ENCODE measurements at regions not wholly inside any gene's neighbourhood (a gene's known extent, or its start where the extent isn't known, plus 50 kb on each side); places are given as distances from the start of the nearest gene placed in this dataset.

DNA sequence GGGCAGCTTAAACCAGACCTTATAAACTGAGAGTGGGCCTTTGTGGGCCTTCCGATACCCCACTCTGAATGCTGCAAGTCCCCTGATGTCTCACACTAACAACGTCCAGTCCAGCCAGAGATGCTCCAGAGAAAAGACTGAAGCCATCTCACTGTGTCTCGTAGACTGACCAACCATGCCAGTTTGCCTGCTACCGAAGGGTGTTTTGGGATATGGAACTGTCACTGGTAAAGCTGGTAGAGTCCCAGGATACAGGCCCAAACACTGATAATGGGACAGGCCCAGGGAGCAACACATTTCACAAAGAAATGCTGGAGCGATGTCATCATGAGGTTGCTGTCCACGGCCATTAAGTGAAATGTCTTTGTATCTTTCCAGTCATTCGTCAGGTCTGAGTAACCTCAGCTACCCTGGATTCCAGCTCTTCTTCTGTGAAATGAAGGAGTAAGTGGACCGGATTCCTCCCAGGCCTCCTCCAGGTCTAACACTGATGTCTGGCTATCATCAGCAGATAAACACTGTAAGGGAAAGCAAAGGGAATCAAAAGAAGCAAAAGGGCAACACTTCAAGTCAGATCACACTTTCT is 81.6 kb downstream of the SLC5A7 start:
- no peak for DNase-seq (ENCODE audit: low spot score)

DNA sequence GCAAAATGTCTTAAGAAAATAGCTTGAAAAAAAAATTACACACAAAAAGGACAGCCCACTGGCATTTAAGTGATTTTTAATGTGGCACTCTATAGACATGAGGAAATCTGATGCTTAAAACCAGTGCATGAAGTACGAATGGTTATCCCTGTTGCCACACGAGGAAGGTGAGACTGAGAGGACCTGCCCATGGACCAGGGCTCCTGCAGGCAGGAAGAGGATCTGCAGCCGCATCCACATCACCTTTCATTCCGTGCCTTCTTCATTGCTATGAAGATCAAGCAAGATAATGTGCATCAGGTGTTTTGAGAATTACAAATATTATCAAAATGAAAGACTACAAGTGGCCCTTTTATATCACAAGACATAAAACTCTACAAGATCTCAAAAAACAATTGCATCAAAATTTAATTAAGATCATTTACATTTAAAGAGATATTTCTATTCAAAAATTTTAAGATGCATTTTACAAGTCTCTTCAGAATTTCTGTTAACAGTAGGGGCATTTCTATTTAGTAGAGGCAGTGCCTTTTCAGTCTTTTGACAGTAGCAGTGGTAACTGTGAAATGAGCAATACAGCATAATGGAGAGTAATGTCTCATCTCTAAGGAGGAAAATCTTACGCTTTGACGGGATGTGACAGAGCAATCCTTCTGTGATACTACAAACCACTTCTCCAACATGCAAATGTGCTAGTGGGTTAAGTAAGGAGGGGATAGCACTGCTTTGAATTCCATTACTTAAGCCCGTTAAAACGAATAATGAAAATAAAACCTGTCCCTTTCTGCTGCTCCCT is 83.4 kb downstream of the SLC5A7 start:
- DNase-seq (ENCODE audit: low spot score) = no peak

DNA sequence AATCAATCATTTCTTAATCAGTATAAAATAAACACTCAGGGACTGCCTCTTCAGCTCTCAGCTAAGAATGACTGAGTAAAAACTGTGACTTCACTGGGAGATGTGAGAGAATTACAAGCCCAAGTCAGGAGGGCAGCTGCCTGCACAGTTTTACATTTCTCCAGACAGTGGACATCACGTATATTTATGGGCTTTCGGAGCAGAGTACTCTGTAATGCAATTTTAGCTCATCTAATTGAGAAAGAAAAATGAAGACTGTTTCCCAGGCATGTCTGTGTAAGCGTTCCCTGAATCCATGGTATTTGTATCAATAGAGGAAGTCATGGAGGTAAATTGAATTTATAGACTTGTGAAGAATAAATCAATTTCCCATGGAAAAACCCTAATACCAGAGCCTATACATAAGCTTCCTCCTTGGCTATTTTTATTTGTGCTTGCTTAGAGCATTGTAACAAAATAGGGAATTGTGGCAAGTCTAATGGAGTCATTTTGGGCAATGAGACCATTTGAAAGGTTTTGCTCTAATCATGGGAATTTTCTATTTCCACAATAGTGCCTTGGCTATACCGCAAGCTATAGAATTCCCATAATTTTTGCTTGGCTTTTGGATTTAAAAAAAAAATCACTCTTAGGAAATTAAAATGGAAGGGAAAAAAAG is 87.2 kb downstream of the SLC5A7 start:
- no peak for DNase-seq (ENCODE audit: low spot score)

DNA sequence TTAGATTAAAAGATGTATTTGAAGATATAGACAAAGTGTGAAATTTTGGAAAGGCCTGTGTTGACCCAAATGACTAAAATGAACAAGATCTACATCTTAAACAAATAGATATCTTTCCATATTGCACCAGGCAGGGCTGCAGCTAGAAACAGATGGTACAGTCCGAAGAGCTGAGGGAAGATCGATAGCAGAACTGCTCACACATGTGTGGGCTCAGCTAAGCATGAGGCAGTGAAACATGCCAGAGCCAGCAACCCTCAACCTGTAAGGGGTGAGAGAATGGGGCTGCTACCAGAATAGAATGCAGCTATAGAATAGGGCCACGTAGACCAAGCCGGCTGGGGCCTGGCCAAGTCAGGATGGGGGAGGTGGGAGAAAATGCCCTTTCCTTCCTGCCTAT is 87.8 kb downstream of the SLC5A7 start:
- no peak for DNase-seq (ENCODE audit: low spot score)

DNA sequence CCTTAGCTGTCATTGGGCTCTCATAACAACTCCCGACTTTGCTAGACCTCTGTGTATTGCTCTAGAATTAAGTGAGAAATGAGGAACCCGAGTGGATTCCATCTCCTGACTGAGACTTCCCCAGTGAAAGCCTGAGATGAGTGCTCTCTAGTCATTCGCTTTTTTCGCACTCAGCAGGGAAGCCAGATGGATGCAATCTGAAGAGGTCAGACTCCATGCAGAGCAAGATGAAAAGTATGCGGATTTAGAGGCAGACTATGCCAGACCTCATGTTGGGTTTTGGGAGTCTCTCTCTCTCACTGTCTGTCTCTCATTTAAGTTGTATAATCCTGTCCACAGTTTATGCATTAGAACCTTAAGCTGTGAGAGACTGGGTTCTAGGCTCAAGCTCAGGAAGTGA is 88.6 kb downstream of the SLC5A7 start:
- DNase-seq (ENCODE audit: low spot score) = no peak

DNA sequence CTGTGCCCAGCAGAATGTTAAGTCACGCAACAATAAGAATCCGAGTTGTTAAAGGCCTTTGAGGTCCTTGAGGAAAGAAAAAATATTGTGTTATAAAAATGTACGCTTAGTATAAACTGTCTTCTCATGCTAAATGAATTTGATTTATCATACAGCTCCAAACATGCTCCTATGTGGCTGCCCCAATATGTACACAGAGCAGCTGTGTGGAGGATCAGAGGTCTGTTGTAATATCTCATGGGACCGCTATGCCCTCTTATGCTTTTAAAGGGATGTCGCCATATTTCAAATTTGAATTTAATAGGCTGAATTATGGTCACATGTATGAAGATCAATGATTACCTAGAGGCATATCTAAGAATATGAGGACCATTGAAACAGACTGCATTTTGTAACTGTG is 90.2 kb downstream of the SLC5A7 start:
- DNase-seq (ENCODE audit: low spot score) = no peak

DNA sequence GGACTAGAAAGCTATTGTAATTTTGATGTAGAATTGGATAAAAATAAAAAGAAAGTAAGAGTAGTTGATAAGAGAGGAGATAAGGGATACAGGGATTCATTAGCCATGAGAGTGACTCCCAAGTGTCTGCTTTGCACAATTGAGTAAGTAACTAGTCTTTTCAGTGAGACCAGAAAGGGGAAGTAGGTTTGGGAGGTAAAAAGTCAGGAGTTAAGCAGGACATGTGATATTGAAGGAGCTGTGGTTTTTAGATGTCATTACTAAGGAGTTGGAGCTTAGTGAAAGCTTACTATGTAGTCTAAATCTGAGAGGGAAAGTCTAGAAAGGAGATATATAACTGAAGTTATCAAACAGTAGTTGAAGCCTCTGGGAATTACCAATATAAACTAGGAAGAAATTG is 93.4 kb downstream of the SLC5A7 start:
- no peak for DNase-seq (ENCODE audit: low spot score)

DNA sequence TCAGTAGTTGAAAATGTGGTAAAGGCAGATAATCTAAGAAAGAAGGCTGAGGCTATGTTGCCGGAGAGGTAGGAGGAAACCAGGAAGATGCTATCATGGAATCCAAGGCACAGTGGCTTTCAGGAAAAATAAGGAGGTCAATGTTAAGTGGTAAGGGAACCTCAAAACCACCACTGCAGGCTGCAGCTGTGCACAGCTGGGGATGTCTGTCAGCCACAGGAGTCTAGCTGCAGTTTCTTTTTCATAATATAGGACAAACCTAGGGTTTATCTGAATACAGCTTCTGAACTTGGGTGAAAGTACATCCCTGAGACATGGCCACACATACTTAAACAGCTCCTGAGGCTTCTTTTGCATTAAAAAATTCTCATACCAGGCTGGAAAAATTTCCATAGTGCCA is 93.9 kb downstream of the SLC5A7 start:
- no peak for DNase-seq (ENCODE audit: low spot score)

DNA sequence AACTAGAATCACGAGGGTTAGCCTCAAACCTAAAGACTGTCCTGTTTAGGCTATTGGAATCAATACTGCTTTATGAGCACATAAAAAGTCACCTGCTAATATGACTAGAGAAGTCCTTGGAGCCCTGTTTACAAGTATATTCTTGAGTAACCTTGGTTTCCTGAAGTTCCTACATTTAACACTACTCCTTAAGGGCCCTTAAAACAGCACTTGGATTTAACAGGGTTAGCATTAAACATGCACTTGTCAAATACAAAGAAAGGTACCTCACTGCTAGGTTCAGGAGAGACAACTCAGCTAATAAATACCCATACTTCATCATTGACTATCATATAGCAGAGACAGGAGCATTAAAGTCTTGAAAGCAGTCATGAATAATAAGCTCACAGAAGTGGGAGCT is 96.7 kb downstream of the SLC5A7 start:
- no peak for DNase-seq (ENCODE audit: low spot score)

DNA sequence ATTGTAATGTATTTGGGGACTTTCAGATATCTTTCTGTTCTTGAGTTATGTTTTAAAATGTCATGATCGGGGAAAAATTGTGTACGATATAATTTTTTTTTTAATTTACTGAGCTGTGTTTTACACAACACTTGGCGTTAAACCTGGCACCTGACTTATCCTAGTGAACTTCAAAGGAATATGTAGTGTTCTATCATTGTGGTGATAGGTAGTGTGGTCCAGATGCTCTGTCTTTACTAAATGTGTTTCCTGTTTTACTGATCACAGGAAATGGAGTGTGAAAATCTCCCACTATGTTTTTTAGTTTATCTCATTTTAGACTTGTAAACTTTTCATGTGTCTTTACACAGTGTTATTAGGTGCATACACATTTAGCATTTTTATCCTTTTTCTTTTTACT is 98.0 kb downstream of the SLC5A7 start:
- DNase-seq (ENCODE audit: low spot score) = no peak

DNA sequence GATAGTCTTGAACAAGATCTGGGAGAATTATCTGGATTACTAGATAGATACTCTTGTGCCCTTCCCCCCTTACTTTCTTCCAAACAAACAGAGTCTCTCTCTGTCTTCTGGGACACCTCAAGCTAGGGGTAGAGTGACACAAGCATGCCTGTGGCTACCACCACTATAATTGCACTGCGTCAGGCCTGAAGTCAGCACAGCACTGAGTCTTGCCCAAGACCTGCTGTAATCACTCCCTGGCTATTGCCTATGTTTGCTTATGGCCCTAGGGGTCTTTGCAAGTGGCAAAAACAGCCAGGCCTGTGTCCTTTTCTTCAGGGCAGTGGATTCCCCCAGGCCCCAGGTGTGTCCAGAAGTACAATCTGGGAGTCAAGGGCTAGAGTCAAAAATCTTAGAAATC is 106.6 kb downstream of the SLC5A7 start:
- no peak for DNase-seq (ENCODE audit: low spot score)

DNA sequence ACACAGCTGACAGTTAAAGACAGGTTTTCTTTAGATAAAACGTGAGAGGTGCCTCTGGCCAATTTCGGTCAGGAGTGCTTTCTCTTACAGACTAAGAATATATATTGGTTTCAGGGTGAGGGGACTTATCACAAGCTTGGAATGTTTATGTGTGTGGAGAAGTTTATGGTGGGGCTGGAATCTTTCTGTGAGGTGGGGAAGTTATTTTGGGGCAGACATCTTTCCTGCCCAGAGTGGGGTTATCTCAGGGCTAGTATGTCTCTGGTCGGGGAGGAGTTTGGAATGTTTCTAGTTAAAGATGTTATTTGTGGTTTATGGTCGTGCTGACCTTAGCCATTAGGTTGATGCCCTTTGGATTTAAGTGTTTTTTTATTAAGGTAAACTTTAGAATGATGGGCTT is 115.2 kb downstream of the SLC5A7 start:
- DNase-seq (ENCODE audit: low spot score) = no peak

DNA sequence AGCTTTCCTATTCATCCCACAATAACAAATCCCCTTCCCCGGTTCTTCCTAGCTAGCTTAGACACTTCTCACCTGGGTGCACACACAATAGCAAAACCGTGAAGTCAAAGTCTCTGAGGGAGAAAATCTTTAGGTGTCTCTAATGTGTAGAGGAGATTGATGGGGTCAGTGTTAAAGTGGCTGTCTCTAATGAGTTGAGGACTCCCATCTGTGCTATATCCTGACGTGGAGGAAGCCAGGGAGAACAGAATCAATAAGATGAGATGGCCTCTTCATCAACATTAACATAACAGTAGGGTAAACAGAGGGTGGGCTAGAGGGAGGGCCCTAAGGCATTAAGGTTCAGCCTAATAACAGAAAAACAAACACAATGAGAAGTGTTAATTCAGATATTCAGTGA is 120.4 kb downstream of the SLC5A7 start:
- no peak for DNase-seq (ENCODE audit: low spot score)

DNA sequence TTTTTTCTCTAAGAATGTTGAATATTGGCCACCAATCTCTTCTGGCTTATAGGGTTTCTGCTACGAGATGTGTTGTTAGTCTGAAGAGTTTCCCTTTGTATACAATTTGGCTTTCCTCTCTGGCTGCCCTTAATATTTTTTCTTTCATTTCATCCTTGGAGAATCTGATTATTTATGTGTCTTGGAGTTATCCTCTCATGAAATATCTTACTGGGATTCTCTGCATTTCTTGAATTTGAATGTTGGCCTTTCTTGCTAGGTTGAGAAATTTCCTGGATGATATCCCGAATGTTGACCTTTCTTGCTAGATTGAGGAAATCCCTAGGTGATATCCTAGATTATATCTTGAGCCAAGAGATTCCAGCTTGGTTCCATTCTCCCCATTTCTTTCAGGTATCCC is 125.6 kb downstream of the SLC5A7 start:
- no peak for DNase-seq (ENCODE audit: low spot score)

DNA sequence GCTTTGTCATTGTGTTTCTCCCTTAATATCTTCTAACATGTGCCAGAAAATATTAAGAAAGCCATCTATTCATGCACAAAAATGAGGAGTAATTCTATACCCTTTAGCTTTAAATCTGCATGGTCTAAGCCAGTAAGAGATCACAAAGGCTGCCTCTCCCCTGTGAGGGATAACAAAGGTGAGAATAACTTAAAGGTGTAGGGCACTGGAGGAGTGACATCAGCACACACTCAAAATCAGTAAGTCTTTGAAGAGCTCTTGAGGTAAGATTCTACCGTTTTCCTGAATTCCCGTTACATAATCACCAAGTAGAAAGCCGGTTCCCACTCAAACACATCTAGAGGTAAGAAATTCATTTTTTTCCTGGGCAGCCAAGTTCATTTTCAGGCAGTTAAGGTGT is 123.9 kb upstream of the SULT1C3 start:
- no peak for DNase-seq (ENCODE audit: low spot score)

DNA sequence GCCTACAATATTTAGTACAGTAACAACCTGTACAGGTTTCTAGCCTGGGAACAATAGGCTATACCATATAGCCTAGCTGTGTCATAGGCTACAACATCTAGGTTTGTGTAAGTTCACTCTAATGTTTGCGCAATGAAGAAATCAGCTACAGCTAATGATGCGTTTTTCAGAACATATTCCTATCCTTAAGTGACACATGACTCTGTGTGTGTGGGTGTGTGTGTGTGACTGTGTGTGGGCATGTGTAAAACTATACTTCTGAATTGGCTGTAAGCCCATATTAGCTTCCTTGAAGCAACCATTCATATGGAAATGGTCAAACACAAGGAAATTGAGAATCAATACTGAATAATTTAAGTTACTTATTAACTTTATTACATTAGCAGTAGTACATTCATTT is 120.8 kb upstream of the SULT1C3 start:
- no peak for DNase-seq (ENCODE audit: low spot score)

DNA sequence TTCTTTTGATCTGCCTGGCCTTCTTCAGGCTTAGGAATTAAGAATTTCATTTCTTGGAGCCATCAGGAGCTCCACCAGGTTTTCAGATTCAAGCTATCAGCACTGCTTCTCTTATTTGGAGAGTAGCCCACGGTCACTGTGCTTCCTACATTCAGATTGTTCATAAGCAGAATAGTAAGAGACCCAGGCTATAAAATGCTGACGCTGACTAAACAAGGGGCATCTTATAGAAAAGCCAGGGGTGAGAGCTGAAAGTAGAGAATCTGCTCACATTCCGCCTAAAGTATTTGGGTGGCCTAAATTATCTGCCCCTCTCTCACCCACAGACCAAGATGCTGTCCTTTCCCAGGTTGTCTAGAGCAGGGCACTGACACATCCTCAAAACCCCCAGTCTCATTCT is 120.3 kb upstream of the SULT1C3 start:
- DNase-seq (ENCODE audit: low spot score) = no peak

DNA sequence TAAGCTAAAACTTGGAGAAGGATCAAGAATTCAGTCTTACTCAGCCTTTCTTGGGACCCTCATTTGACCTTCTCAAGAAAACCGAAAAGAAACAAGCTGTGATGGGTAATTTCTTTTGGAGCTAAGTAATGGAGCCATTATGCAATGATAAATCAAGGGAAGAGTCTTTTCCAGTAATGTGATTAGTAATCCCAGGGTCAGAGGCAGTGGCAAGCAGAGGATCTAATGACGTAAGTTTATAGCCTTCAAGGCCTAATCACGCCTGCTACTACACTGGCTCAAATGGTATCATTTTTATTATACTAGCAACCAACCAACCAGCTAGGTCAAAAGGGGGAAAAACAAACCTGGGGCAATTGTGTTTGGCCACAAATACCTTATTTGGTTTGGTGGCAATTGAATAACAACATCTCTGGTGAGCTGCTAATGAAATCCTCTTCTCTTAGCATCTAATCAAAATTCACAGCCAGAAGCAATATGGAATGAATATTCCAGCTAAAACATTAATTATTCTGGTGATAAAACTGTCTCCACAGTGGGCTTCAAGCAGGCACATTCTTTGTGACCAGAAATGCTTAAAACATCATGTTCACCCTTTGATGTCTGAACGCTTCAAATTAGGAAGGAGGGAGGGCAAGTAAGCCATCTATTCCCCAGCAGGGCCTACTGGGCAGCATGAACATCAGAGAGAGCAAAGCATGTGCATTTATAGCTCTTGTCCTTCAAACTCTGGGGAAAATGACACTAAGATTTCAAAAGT is 114.9 kb upstream of the SULT1C3 start:
- DNase-seq (ENCODE audit: low spot score) = no peak

DNA sequence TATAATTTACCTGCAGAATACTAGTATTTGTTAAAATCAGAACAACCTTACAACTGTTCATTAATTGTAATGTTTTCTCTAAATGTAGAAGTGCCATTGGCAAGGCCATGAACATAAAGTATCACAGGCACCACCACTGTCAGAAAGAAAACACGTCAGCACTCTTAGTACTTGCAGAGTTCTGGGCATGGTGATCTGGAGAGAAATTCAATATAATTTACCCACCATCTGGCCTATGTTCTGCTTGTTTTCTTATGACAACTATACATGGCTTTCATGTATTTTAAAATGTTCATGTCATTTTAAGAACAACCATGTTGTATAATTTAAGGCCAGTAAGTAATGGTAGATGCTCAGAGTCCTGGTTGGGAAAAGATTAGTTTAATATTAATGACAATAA is 114.2 kb upstream of the SULT1C3 start:
- no peak for DNase-seq (ENCODE audit: low spot score)

DNA sequence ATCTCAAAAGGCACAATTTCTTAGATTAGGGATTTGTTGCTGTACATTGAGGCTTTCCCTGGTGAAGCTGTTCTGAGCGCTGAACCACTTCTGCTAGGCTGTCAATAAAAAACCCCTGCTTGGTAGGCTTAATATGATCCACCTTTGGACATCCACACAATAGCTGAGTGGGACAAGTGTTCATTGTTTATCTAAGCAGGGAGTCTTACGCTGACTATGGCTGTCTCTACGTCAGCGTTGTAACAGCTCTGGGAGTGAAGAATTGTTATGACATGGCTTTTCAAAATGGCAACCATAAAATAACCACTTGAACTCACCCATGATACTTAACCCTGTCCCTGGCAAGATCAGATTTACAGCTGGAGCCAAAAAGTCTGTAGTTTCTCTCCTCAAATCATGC is 111.5 kb upstream of the SULT1C3 start:
- DNase-seq (ENCODE audit: low spot score) = no peak

DNA sequence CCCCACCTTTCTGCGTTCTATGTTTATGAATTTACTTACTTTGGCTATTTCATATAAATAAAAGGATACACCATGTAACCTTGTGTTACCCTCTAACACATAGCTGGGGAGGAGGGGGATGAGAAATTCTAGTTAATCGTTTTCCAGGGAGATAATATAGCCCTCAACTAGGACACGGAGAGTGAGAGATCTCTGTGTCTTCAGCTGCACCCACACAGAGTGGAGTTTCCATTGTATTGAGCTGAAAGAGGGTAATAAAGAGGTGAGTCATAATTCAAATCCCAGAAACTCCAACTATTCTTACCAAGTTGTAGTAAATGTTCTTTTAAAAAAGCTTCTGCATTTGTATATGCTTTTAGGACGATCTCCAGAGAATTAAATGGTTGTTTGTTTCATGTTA is 110.1 kb upstream of the SULT1C3 start:
- no peak for DNase-seq (ENCODE audit: low spot score)

DNA sequence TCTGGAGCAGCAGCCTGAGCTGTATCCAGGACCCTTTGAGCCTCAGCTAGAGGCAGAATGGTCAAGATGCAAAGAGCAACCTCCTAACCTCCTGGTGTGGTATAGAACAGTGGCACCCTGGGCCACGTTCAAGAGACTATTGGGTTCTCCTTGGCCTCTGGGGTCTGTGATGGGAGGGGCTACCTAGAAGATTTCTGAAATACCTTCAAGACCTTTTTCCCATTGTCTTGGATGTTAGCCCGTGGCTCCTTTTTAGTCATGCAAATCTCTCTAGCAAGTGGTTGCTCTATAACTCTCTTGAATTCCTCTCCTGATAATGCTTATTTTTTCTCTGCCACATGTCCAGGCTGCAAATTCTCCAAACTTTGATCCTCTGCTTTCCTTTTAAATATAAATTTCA is 106.3 kb upstream of the SULT1C3 start:
- DNase-seq (ENCODE audit: low spot score) = no peak

DNA sequence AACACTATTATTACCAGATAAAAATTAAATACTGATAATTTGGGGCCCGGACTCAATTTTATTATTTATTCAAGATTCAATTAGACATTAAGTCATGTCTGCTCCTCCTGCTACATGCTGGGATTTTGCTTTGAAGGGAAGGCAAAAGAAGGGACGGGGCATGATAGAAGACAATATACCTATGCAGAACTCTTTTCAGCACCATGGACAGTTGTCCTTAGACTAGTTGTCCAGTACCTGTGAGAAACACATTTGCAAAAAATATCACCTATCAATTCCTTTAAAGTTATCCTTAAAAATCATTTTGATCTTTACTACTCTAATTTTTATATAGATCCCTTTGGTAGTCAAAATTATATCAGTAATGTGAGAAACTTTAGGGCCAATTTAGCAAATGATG is 100.2 kb upstream of the SULT1C3 start:
- no peak for DNase-seq (ENCODE audit: low spot score)

Data from AG08395 (cell line).